Pancreas (tissue), 10 donors: ENCODE measurements at regions not wholly inside any gene's neighbourhood (a gene's known extent, or its start where the extent isn't known, plus 50 kb on each side); places are given as distances from the start of the nearest gene placed in this dataset.

ENCODE experiments used
- ATAC-seq, 4 donors: fragments of 200-7000 bp; cut with Tn5 transposase; one replicate each; pipeline versions ENCODE4 v1.8.0 to v1.9.1; 2020; ENCODE audit warnings: mild to moderate bottlenecking in 4 of 4, moderate library complexity in 4 of 4
- DNase-seq, 6 donors: peaks; one replicate each; pipeline ENCODE4 v3.0.0-alpha.2; 2020
- FAIRE-seq: peaks from 2 replicates; lab custom pipeline; 2012; peaks lifted over from hg19 to GRCh38; lab: Jason Lieb, UNC
- H3K27ac ChIP-seq, 4 donors: fragments of 200-600 bp; sonication (generic); 1 replicate in 3 of 4; 2 replicates in 1 of 4; pipeline versions ENCODE4 v1.5.0 to v1.8.0; 2020
- H3K27me3 ChIP-seq, 4 donors: fragments of 200-600 bp; one replicate each; pipeline ENCODE4 v1.8.0; 2021
- H3K36me3 ChIP-seq, 3 donors: fragments of 200-600 bp; sonication (generic) in 1 of 3; one replicate each; pipeline versions ENCODE4 v1.5.0 to v1.8.0; 2020 to 2021
- H3K4me1 ChIP-seq, 3 donors: fragments of 200-600 bp; one replicate each; pipeline ENCODE4 v1.8.0; 2021
- H3K4me3 ChIP-seq, 4 donors: fragments of 200-600 bp; sonication (generic) in 2 of 4; one replicate each; pipeline versions ENCODE4 v1.5.0 to v1.8.0; 2020 to 2021
- H3K9me3 ChIP-seq, 4 donors: fragments of 200-600 bp; one replicate each; pipeline ENCODE4 v1.8.0; 2021
- WGBS, 2 donors: extraction: QIAGEN DNeasy Blood & Tissue Kit; methylation state at CpG; one replicate each; pipeline ENCODE4 v1.1.7; 2013; 5-methylcytosine and 5-hydroxymethylcytosine counted together
- intact Hi-C, 3 donors: fragments of 100-400 bp; cut with DNase I; formaldehyde crosslinking; loops; one replicate each; pipeline versions ENCODE4 v1.11.1 to v1.14.2; 2022
- TF ChIP-seq, protein P1 (sequence below), 4 donors: fragments of 200-600 bp; sonication (generic) in 3 of 4; IDR thresholded peaks; one replicate each; pipeline versions ENCODE4 v1.5.0 to v1.8.0; 2021; ENCODE audit warnings: antibody characterized with exemption in 4 of 4
- donor health status: healthy with polysubstance abuse.
- donor health status: DM: no; HTN: no; CAD: no; lungs with moderate emphysema.
- donor health status: DM: no; HTN: no; CAD: no.
- donor health status: control.
- donor health status: control.
- donor health status: Bipolar disorder and iron deficiency.
- donor health status: DM: yes; HTN: yes; CAD: no.
- donor health status: DM: no; HTN: no; CAD: no.
- donor health status: DM: no; HTN: no; CAD: no.
- donor health status: DM: yes; HTN: yes; CAD: no.

DNA sequence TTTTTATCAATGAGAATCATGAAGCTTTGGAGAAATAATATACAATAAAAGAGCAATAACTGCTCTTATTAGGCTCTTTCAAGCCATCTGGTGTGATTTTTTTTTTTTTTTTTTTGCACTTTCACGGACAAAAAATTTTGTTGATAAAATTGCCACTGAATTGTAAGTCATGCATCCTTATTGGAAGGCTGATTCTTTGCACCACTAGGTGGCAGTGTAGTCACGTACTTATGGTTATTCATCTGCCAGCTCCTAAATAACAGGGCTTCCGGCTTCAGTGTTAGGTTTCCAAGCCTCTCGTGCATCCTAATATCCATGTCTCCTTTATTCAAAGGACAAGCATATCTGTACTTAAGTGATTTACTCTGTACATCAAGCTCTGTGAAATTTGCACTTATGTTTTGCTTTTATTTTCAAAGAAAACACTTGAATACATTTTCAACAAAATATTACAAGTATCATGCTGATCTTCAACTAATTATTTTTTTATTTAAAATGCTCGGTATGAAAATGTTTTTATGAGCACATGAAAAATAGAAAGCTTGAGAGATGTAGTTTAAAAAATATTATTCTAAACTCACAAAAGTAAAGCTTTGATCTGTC lies 1578.3 kb upstream of the TENM3 start:
- 6 to 10% methylated on average over 5 of the region's 5 CpGs for WGBS, 2 donors
- Histone ChIP-seq H3K36me3 (no peaks in the 10 kb centered on the region), H3K4me1 (no peaks in the 10 kb centered on the region), H3K27ac (no peak overlapping the region), H3K27me3 (no peaks in the 10 kb centered on the region), H3K9me3 (no peaks in the 10 kb centered on the region), H3K4me3 (no peak overlapping the region)
- DNase-seq: peak in 4 of 6 donors; percentile 28 to 67 (median 55)
- TF ChIP-seq, protein P1, sequence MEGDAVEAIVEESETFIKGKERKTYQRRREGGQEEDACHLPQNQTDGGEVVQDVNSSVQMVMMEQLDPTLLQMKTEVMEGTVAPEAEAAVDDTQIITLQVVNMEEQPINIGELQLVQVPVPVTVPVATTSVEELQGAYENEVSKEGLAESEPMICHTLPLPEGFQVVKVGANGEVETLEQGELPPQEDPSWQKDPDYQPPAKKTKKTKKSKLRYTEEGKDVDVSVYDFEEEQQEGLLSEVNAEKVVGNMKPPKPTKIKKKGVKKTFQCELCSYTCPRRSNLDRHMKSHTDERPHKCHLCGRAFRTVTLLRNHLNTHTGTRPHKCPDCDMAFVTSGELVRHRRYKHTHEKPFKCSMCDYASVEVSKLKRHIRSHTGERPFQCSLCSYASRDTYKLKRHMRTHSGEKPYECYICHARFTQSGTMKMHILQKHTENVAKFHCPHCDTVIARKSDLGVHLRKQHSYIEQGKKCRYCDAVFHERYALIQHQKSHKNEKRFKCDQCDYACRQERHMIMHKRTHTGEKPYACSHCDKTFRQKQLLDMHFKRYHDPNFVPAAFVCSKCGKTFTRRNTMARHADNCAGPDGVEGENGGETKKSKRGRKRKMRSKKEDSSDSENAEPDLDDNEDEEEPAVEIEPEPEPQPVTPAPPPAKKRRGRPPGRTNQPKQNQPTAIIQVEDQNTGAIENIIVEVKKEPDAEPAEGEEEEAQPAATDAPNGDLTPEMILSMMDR (IDR thresholded peaks at IDR 0.05): peak; percentile 50 to 76 (median 66)
- FAIRE-seq: peak; percentile 78
- peak; percentile 74 to 92 (median 92) for ATAC-seq
- intact Hi-C loops: no loop called here

DNA sequence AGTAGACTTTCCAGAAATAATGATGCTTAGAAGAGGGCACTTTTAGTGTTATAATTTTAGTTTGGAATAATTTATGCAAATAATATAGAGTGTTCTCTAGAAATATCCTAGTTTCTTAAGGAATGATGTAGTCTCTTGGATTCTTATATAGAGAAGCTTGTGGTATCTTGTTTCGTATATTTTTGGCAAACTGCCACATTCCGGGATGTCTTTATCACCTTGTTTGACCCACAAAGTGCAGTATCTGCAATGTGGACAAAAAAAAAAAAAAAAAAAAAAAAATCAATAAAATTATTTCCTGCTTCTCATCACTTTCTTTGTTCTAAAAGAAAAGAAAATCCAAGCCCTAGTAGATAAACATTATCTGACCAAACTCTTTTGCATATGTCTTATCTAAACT lies 1577.7 kb upstream of the TENM3 start:
- Histone ChIP-seq H3K36me3 (no peaks in the 10 kb centered on the region), H3K27ac (no peak overlapping the region), H3K27me3 (no peaks in the 10 kb centered on the region), H3K4me3 (no peak overlapping the region), H3K4me1 (no peaks in the 10 kb centered on the region), H3K9me3 (no peaks in the 10 kb centered on the region)
- FAIRE-seq (no peak), DNase-seq (no peak), ATAC-seq (peak in 2 of 4 donors; percentile 20 to 35)
- TF ChIP-seq, protein P1 (IDR thresholded peaks at IDR 0.05): no peak
- intact Hi-C loops: no loop called here
- WGBS, 2 donors: 3 to 4% methylated on average over 2 of the region's 2 CpGs

DNA sequence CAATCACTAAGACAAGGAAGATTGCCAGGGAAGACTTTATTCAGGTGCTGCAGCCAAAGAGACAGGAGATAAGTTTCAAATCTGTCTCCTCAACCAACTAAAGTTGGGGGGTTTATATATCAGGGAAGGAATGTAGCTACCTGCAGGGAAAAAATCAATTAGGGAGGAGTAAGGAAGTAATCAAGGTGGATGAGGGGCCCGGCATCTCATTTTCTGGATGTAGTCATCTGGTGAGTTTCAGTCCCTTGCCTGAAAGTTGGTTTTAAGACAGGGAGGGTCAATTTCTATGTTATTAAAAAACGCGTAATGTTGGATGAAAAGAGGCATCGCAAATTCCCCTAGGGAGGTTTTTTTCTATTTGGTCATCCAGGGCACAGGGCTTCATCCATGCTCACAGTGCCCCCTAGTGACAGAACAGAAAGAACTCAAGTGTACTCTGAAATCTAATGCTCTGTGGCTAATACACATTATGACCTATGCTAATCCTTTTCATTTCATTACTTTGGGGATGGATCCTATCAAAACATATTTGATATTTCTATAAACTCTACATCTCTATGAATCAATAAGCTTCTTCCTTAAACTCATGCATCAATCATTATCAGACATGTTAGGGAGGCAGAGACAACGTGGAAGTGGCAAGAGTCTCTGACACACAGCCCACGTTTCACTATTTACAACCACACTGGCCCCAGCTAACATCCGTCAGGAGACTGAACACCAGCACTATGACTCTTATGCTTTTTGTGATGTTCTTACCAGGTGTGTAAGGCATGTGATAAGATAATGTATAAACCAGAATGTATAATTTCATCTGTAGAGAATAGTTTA lies 1577.0 kb upstream of the TENM3 start:
- ATAC-seq (peak; percentile 60 to 90 (median 79)), DNase-seq (peak in 1 of 6 donors; percentile 25), FAIRE-seq (no peak)
- H3K4me1 ChIP-seq: no peaks in the 10 kb centered on the region
- 15 to 16% methylated on average over 7 of the region's 7 CpGs for WGBS, 2 donors
- TF ChIP-seq, protein P1 (IDR thresholded peaks at IDR 0.05): peak in 3 of 4 donors; percentile 18 to 50 (median 40)
- H3K36me3 ChIP-seq: no peaks in the 10 kb centered on the region
- no peaks in the 10 kb centered on the region for H3K27me3 ChIP-seq
- H3K4me3 ChIP-seq: no peak overlapping the region
- intact Hi-C loops: no loop called here
- no peak overlapping the region for H3K27ac ChIP-seq
- no peaks in the 10 kb centered on the region for H3K9me3 ChIP-seq

DNA sequence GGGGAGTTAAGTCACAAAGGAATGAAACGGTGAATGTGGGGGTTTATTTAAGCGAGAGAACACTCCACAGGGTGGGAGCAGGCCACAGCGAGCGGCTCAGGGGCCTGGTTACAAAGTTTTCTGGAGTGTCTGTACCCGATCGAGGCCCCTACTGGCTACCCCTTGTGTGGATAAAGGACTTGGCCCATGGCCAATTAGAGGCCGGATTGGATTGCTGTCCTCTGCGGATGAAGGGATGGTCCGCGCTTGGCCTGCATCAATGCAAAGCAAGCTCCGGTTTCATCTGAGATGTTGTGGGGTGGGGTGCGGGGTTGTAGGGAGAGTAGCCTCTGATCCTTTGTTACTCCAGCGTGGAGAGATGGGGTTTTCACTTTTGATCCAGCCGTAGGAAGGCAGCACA lies 1574.5 kb upstream of the TENM3 start:
- no peaks in the 10 kb centered on the region for H3K4me1 ChIP-seq
- H3K9me3 ChIP-seq: no peaks in the 10 kb centered on the region
- H3K4me3 ChIP-seq: no peak overlapping the region
- no peaks in the 10 kb centered on the region for H3K36me3 ChIP-seq
- TF ChIP-seq, protein P1 (IDR thresholded peaks at IDR 0.05): no peak
- intact Hi-C loops: no loop called here
- FAIRE-seq (no peak), DNase-seq (peak in 1 of 6 donors; percentile 51), ATAC-seq (no peak)
- no peak overlapping the region for H3K27ac ChIP-seq
- H3K27me3 ChIP-seq: no peaks in the 10 kb centered on the region
- WGBS, 2 donors: 84 to 91% methylated on average over 14 of the region's 14 CpGs

DNA sequence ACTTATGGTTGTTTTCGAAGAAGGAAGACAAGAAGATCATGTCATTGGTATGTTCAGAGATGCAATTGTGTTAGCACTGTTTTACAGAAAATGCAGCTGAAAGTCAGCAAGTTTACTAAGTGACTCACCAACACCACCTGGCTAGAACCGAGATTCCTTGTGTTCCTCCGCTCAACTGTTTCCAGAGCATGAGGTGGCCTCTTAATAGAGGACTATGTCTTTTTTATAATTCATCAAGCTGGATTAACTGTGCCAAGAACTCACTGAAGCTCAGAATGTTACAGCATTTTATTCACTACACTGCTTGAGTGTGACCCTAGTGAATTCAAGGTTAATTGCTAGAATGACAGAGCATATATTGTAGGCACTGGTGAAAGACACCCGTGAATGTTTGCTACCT lies 1573.5 kb upstream of the TENM3 start:
- TF ChIP-seq, protein P1 (IDR thresholded peaks at IDR 0.05): no peak
- FAIRE-seq: no peak
- no peaks in the 10 kb centered on the region for H3K4me1 ChIP-seq
- H3K9me3 ChIP-seq: no peaks in the 10 kb centered on the region
- no peak for ATAC-seq
- H3K4me3 ChIP-seq: no peak overlapping the region
- no peak overlapping the region for H3K27ac ChIP-seq
- no peaks in the 10 kb centered on the region for H3K27me3 ChIP-seq
- no peak for DNase-seq
- intact Hi-C loops: no loop called here
- H3K36me3 ChIP-seq: no peaks in the 10 kb centered on the region
- 50 to 62% methylated on average over 4 of the region's 4 CpGs for WGBS, 2 donors
